ENCODE measurements at regions not wholly inside any gene's neighbourhood (a gene's known extent, or its start where the extent isn't known, plus 50 kb on each side); places are given as distances from the start of the nearest gene placed in this dataset.

GRCh38 chr7:17120756-17121155, 177.7 kb upstream of the AHR start:
- Histone ChIP-seq H3K79me2 (ENCODE audit: control insufficient read depth, insufficient read depth, low read length) (no peaks in the 10 kb centered on the region), H3K4me1 (ENCODE audit: control insufficient read depth, extremely low read depth, insufficient read depth, low read length) (no peaks in the 10 kb centered on the region), H3K4me3 (replicated peaks in 1 of 4; ENCODE audit: control extremely low read depth in 1 of 4, insufficient read depth in 1 of 4, low read depth in 3 of 4, low read length in 4 of 4) (no peak overlapping the region), H3K27ac (ENCODE audit: insufficient read depth, low read length) (no peak overlapping the region), H3K9me3 (ENCODE audit: control insufficient read depth, insufficient read depth, low read depth, low read length) (no peaks in the 10 kb centered on the region), H3K4me2 (ENCODE audit: extremely low read depth, insufficient read depth, low read length) (no peak overlapping the region), H4K20me1 (ENCODE audit: control insufficient read depth, extremely low read depth, insufficient read depth, low read length) (no peaks in the 10 kb centered on the region), H2AFZ (ENCODE audit: low read length) (no peak overlapping the region), H3K36me3 (ENCODE audit: control insufficient read depth, insufficient read depth, low read length) (no peaks in the 10 kb centered on the region), H3K9ac (ENCODE audit: insufficient read depth, low read length) (no peak overlapping the region), H3K27me3 (ENCODE audit: control insufficient read depth, insufficient read depth, low read length) (no peaks in the 10 kb centered on the region)
- no peak for TF ChIP-seq EZH2 (IDR thresholded peaks at IDR 0.05; ENCODE audit: low read length, missing control alignments)
- TF ChIP-seq CTCF (conservative IDR thresholded peaks at IDR 0.05 in 1 of 2, IDR thresholded peaks at IDR 0.05 in 1 of 2; ENCODE audit: low read depth in 1 of 2, low read length in 2 of 2) = no peak
- DNase-seq (ENCODE audit: low read depth in 2 of 2) = no peak

- Histone ChIP-seq H3K9me3 (ENCODE audit: control insufficient read depth, insufficient read depth, low read depth, low read length) (no peaks in the 10 kb centered on the region), H2AFZ (ENCODE audit: low read length) (no peak overlapping the region), H3K27me3 (ENCODE audit: control insufficient read depth, insufficient read depth, low read length) (no peaks in the 10 kb centered on the region), H3K27ac (ENCODE audit: insufficient read depth, low read length) (no peak overlapping the region), H3K79me2 (ENCODE audit: control insufficient read depth, insufficient read depth, low read length) (no peaks in the 10 kb centered on the region), H3K4me3 (replicated peaks in 1 of 4; ENCODE audit: control extremely low read depth in 1 of 4, insufficient read depth in 1 of 4, low read depth in 3 of 4, low read length in 4 of 4) (no peak overlapping the region), H3K4me1 (ENCODE audit: control insufficient read depth, extremely low read depth, insufficient read depth, low read length) (no peaks in the 10 kb centered on the region), H4K20me1 (ENCODE audit: control insufficient read depth, extremely low read depth, insufficient read depth, low read length) (no peaks in the 10 kb centered on the region), H3K36me3 (ENCODE audit: control insufficient read depth, insufficient read depth, low read length) (no peaks in the 10 kb centered on the region), H3K9ac (ENCODE audit: insufficient read depth, low read length) (no peak overlapping the region), H3K4me2 (ENCODE audit: extremely low read depth, insufficient read depth, low read length) (no peak overlapping the region)
- TF ChIP-seq CTCF (conservative IDR thresholded peaks at IDR 0.05 in 1 of 2, IDR thresholded peaks at IDR 0.05 in 1 of 2; ENCODE audit: low read depth in 1 of 2, low read length in 2 of 2) = no peak
- TF ChIP-seq EZH2 (IDR thresholded peaks at IDR 0.05; ENCODE audit: low read length, missing control alignments) = no peak
- peak in 1 of 2 donors; percentile 28 for DNase-seq (ENCODE audit: low read depth in 2 of 2)
These were observed 176.8 kb upstream of the AHR start for GRCh38 chr7:17121671-17122070.

- H3K9ac ChIP-seq (ENCODE audit: insufficient read depth, low read length) = no peak overlapping the region
- peak overlapping the region; percentile 20 for H2AFZ ChIP-seq (ENCODE audit: low read length)
These were observed 175.4 kb upstream of the AHR start for GRCh38 chr7:17123020-17123419.

More at GRCh38 chr7:17123020-17123419, 175.4 kb upstream of the AHR start:
- DNase-seq (ENCODE audit: low read depth in 2 of 2) = peak; percentile 92
- Histone ChIP-seq H3K27me3 (ENCODE audit: control insufficient read depth, insufficient read depth, low read length) (no peaks in the 10 kb centered on the region), H3K4me1 (ENCODE audit: control insufficient read depth, extremely low read depth, insufficient read depth, low read length) (no peaks in the 10 kb centered on the region), H3K79me2 (ENCODE audit: control insufficient read depth, insufficient read depth, low read length) (no peaks in the 10 kb centered on the region), H4K20me1 (ENCODE audit: control insufficient read depth, extremely low read depth, insufficient read depth, low read length) (no peaks in the 10 kb centered on the region), H3K4me3 (replicated peaks in 1 of 4; ENCODE audit: control extremely low read depth in 1 of 4, insufficient read depth in 1 of 4, low read depth in 3 of 4, low read length in 4 of 4) (no peak overlapping the region), H3K4me2 (ENCODE audit: extremely low read depth, insufficient read depth, low read length) (peak overlapping the region; percentile 36), H3K27ac (ENCODE audit: insufficient read depth, low read length) (peak overlapping the region; percentile 45), H3K36me3 (ENCODE audit: control insufficient read depth, insufficient read depth, low read length) (no peaks in the 10 kb centered on the region), H3K9me3 (ENCODE audit: control insufficient read depth, insufficient read depth, low read depth, low read length) (no peaks in the 10 kb centered on the region)
- TF ChIP-seq EZH2 (IDR thresholded peaks at IDR 0.05; ENCODE audit: low read length, missing control alignments) (no peak), CTCF (conservative IDR thresholded peaks at IDR 0.05 in 1 of 2, IDR thresholded peaks at IDR 0.05 in 1 of 2; ENCODE audit: low read depth in 1 of 2, low read length in 2 of 2) (no peak)

Measured in fibroblast of lung (primary cell).